ENCODE measurements at regions not wholly inside any gene's neighbourhood (a gene's known extent, or its start where the extent isn't known, plus 50 kb on each side); places are given as distances from the start of the nearest gene placed in this dataset.

- Histone ChIP-seq H3K36me3 (ENCODE audit: control insufficient read depth in 1 of 2, insufficient read depth in 2 of 2, low read depth in 1 of 2, low read length in 2 of 2) (no peaks in the 10 kb centered on the region), H3K9me3 (ENCODE audit: control insufficient read depth, low read length) (peaks cover 13% of the 10 kb centered on the region), H3K27me3 (ENCODE audit: control insufficient read depth in 1 of 2, insufficient read depth in 1 of 2, low read length in 2 of 2) (no peaks in the 10 kb centered on the region), H3K4me3 (ENCODE audit: insufficient read depth in 1 of 2, low read depth in 1 of 2, low read length in 2 of 2) (no peak overlapping the region), H2BK15ac (ENCODE audit: low read depth, poor library complexity, severe bottlenecking) (no peak overlapping the region), H3K18ac (ENCODE audit: low read depth in 1 of 2, low read length in 2 of 2) (no peak overlapping the region), H3K27ac (ENCODE audit: low read length, poor library complexity, severe bottlenecking) (no peak overlapping the region), H3K4me2 (ENCODE audit: low read length, poor library complexity, severe bottlenecking) (no peak overlapping the region), H2AK5ac (ENCODE audit: low read length, severe bottlenecking) (no peak overlapping the region), H4K91ac (ENCODE audit: low read length) (no peak overlapping the region), H3K14ac (ENCODE audit: low read length in 2 of 2) (no peak overlapping the region), H3K9ac (ENCODE audit: low read length) (no peak overlapping the region), H4K8ac (ENCODE audit: low read length) (no peak overlapping the region), H3K4me1 (ENCODE audit: control insufficient read depth, insufficient read depth, low read depth, low read length) (no peaks in the 10 kb centered on the region), H3K23ac (ENCODE audit: low read length in 2 of 2) (no peak overlapping the region), H2AFZ (ENCODE audit: low read depth, low read length) (no peak overlapping the region), H3K4ac (ENCODE audit: low read depth in 1 of 2, low read length in 2 of 2) (no peak overlapping the region), H3K79me1 (replicated peaks; ENCODE audit: low read length, poor library complexity, severe bottlenecking) (no peaks in the 10 kb centered on the region), H2BK5ac (ENCODE audit: low read depth, low read length, poor library complexity, severe bottlenecking) (no peak overlapping the region), H2BK120ac (ENCODE audit: low read depth, low read length) (no peak overlapping the region), H2BK12ac (ENCODE audit: low read length in 2 of 2) (no peak overlapping the region)
- DNase-seq, result no peak
- WGBS, result 72% methylated on average over 7 of the region's 8 CpGs
Measured at GRCh38 chr6:1498491-1499113, 109.2 kb downstream of the FOXF2 start.

DNA sequence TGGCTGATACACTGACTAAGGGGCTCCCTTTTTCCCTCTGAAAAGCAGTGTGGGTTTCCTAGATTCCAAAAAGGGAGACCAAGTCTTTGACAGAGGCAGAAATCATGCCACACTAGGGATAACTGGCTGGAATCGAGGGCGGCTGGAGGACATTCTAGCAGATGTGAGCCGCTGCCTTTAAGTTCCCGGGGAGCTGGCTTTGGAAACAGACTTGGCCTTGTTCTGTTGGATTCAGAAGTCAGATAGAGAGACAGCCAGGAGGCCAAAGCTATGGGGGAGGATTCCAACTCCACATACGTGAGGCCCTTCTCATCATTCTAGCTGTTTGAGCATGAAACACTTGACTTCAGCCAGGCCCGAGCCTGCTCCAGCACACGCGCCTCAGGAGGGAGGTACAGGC lies 109.9 kb upstream of the FOXC1 start:
- Histone ChIP-seq H3K9ac (ENCODE audit: low read length) (no peak overlapping the region), H3K18ac (ENCODE audit: low read depth in 1 of 2, low read length in 2 of 2) (no peak overlapping the region), H3K27ac (ENCODE audit: low read length, poor library complexity, severe bottlenecking) (no peak overlapping the region), H2AK5ac (ENCODE audit: low read length, severe bottlenecking) (no peak overlapping the region), H4K8ac (ENCODE audit: low read length) (no peak overlapping the region), H3K14ac (ENCODE audit: low read length in 2 of 2) (no peak overlapping the region), H2BK12ac (ENCODE audit: low read length in 2 of 2) (no peak overlapping the region), H3K4me3 (ENCODE audit: insufficient read depth in 1 of 2, low read depth in 1 of 2, low read length in 2 of 2) (no peak overlapping the region), H2AFZ (ENCODE audit: low read depth, low read length) (no peak overlapping the region), H2BK15ac (ENCODE audit: low read depth, poor library complexity, severe bottlenecking) (no peak overlapping the region), H3K27me3 (ENCODE audit: control insufficient read depth in 1 of 2, insufficient read depth in 1 of 2, low read length in 2 of 2) (peaks cover 1 to 6% of the 10 kb centered on the region in 2 experiments), H3K4me2 (ENCODE audit: low read length, poor library complexity, severe bottlenecking) (no peak overlapping the region), H3K4ac (ENCODE audit: low read depth in 1 of 2, low read length in 2 of 2) (no peak overlapping the region), H2BK5ac (ENCODE audit: low read depth, low read length, poor library complexity, severe bottlenecking) (no peak overlapping the region), H3K23ac (ENCODE audit: low read length in 2 of 2) (no peak overlapping the region), H2BK120ac (ENCODE audit: low read depth, low read length) (no peak overlapping the region), H3K9me3 (ENCODE audit: control insufficient read depth, low read length) (peaks cover 13% of the 10 kb centered on the region), H3K79me1 (replicated peaks; ENCODE audit: low read length, poor library complexity, severe bottlenecking) (no peaks in the 10 kb centered on the region), H3K36me3 (ENCODE audit: control insufficient read depth in 1 of 2, insufficient read depth in 2 of 2, low read depth in 1 of 2, low read length in 2 of 2) (no peaks in the 10 kb centered on the region), H4K91ac (ENCODE audit: low read length) (no peak overlapping the region), H3K4me1 (ENCODE audit: control insufficient read depth, insufficient read depth, low read depth, low read length) (no peaks in the 10 kb centered on the region)
- no peak for DNase-seq
- 84% methylated on average over 8 of the region's 8 CpGs for WGBS

GRCh38 chr6:1500913-1501312 lies 108.8 kb upstream of the FOXC1 start:
- Histone ChIP-seq H3K9me3 (ENCODE audit: control insufficient read depth, low read length) (peaks cover 5% of the 10 kb centered on the region), H3K4ac (ENCODE audit: low read depth in 1 of 2, low read length in 2 of 2) (no peak overlapping the region), H3K9ac (ENCODE audit: low read length) (no peak overlapping the region), H3K23ac (ENCODE audit: low read length in 2 of 2) (no peak overlapping the region), H2AK5ac (ENCODE audit: low read length, severe bottlenecking) (no peak overlapping the region), H3K27me3 (ENCODE audit: control insufficient read depth in 1 of 2, insufficient read depth in 1 of 2, low read length in 2 of 2) (peaks cover 4 to 10% of the 10 kb centered on the region in 2 experiments), H2BK12ac (ENCODE audit: low read length in 2 of 2) (no peak overlapping the region), H3K36me3 (ENCODE audit: control insufficient read depth in 1 of 2, insufficient read depth in 2 of 2, low read depth in 1 of 2, low read length in 2 of 2) (no peaks in the 10 kb centered on the region), H3K27ac (ENCODE audit: low read length, poor library complexity, severe bottlenecking) (no peak overlapping the region), H3K4me1 (ENCODE audit: control insufficient read depth, insufficient read depth, low read depth, low read length) (no peaks in the 10 kb centered on the region), H3K14ac (ENCODE audit: low read length in 2 of 2) (no peak overlapping the region), H2BK5ac (ENCODE audit: low read depth, low read length, poor library complexity, severe bottlenecking) (no peak overlapping the region), H2BK15ac (ENCODE audit: low read depth, poor library complexity, severe bottlenecking) (no peak overlapping the region), H4K8ac (ENCODE audit: low read length) (no peak overlapping the region), H3K18ac (ENCODE audit: low read depth in 1 of 2, low read length in 2 of 2) (no peak overlapping the region), H3K4me2 (ENCODE audit: low read length, poor library complexity, severe bottlenecking) (no peak overlapping the region), H3K4me3 (ENCODE audit: insufficient read depth in 1 of 2, low read depth in 1 of 2, low read length in 2 of 2) (no peak overlapping the region), H3K79me1 (replicated peaks; ENCODE audit: low read length, poor library complexity, severe bottlenecking) (no peaks in the 10 kb centered on the region), H2AFZ (ENCODE audit: low read depth, low read length) (no peak overlapping the region), H2BK120ac (ENCODE audit: low read depth, low read length) (no peak overlapping the region), H4K91ac (ENCODE audit: low read length) (no peak overlapping the region)
- no peak for DNase-seq
- WGBS, result 68% methylated on average over 5 of the region's 11 CpGs

GRCh38 chr6:1502041-1502440 lies 107.7 kb upstream of the FOXC1 start:
- Histone ChIP-seq H3K9ac (ENCODE audit: low read length) (no peak overlapping the region), H2BK5ac (ENCODE audit: low read depth, low read length, poor library complexity, severe bottlenecking) (no peak overlapping the region), H3K4me2 (ENCODE audit: low read length, poor library complexity, severe bottlenecking) (no peak overlapping the region), H3K79me1 (replicated peaks; ENCODE audit: low read length, poor library complexity, severe bottlenecking) (no peaks in the 10 kb centered on the region), H3K27me3 (ENCODE audit: control insufficient read depth in 1 of 2, insufficient read depth in 1 of 2, low read length in 2 of 2) (peaks cover 4 to 13% of the 10 kb centered on the region in 2 experiments), H3K4me3 (ENCODE audit: insufficient read depth in 1 of 2, low read depth in 1 of 2, low read length in 2 of 2) (no peak overlapping the region), H3K23ac (ENCODE audit: low read length in 2 of 2) (no peak overlapping the region), H2BK12ac (ENCODE audit: low read length in 2 of 2) (no peak overlapping the region), H3K9me3 (ENCODE audit: control insufficient read depth, low read length) (no peaks in the 10 kb centered on the region), H2AFZ (ENCODE audit: low read depth, low read length) (no peak overlapping the region), H3K27ac (ENCODE audit: low read length, poor library complexity, severe bottlenecking) (no peak overlapping the region), H3K14ac (ENCODE audit: low read length in 2 of 2) (no peak overlapping the region), H2BK15ac (ENCODE audit: low read depth, poor library complexity, severe bottlenecking) (no peak overlapping the region), H2BK120ac (ENCODE audit: low read depth, low read length) (no peak overlapping the region), H3K36me3 (ENCODE audit: control insufficient read depth in 1 of 2, insufficient read depth in 2 of 2, low read depth in 1 of 2, low read length in 2 of 2) (no peaks in the 10 kb centered on the region), H3K4ac (ENCODE audit: low read depth in 1 of 2, low read length in 2 of 2) (no peak overlapping the region), H3K18ac (ENCODE audit: low read depth in 1 of 2, low read length in 2 of 2) (no peak overlapping the region), H3K4me1 (ENCODE audit: control insufficient read depth, insufficient read depth, low read depth, low read length) (no peaks in the 10 kb centered on the region), H4K8ac (ENCODE audit: low read length) (no peak overlapping the region), H2AK5ac (ENCODE audit: low read length, severe bottlenecking) (no peak overlapping the region), H4K91ac (ENCODE audit: low read length) (no peak overlapping the region)
- no peak for DNase-seq
- 34% methylated on average over 7 of the region's 7 CpGs for WGBS

Measured in mesenchymal stem cell (in vitro differentiated cells and primary cell).